Inflammatory macrophage (primary cell): ENCODE measurements at regions not wholly inside any gene's neighbourhood (a gene's known extent, or its start where the extent isn't known, plus 50 kb on each side); places are given as distances from the start of the nearest gene placed in this dataset.

ENCODE experiments used
- DNase-seq, 2 donors: peaks; one replicate each; pipeline ENCODE4 v3.0.0-alpha.2; 2020 to 2022

- DNase-seq: no peak
These were observed 115.8 kb upstream of the SIX3 start for GRCh38 chr2:44825702-44826101.

GRCh38 chr2:44826601-44827000 lies 114.9 kb upstream of the SIX3 start:
- no peak for DNase-seq

- DNase-seq: no peak
These were observed 111.7 kb upstream of the SIX3 start for GRCh38 chr2:44829771-44830170.

GRCh38 chr2:44833171-44834069 lies 108.1 kb upstream of the SIX3 start:
- no peak for DNase-seq

GRCh38 chr2:44834656-44835055 lies 106.8 kb upstream of the SIX3 start:
- DNase-seq: no peak

GRCh38 chr2:44836174-44836573 lies 105.3 kb upstream of the SIX3 start:
- no peak for DNase-seq

GRCh38 chr2:44836916-44837315 lies 104.6 kb upstream of the SIX3 start:
- DNase-seq: no peak

GRCh38 chr2:44838116-44838790 lies 103.2 kb upstream of the SIX3 start:
- no peak for DNase-seq

- DNase-seq: no peak
These were observed 102.1 kb upstream of the SIX3 start for GRCh38 chr2:44839370-44839769.

GRCh38 chr2:44839771-44840502 lies 101.6 kb upstream of the SIX3 start:
- DNase-seq: no peak

- DNase-seq: no peak
These were observed 101.0 kb upstream of the SIX3 start for GRCh38 chr2:44840503-44840850.

GRCh38 chr2:44843086-44843485 lies 98.4 kb upstream of the SIX3 start:
- no peak for DNase-seq

- DNase-seq: no peak
These were observed 97.7 kb upstream of the SIX3 start for GRCh38 chr2:44843641-44844310.

GRCh38 chr2:44844651-44845270 lies 96.7 kb upstream of the SIX3 start:
- no peak for DNase-seq

GRCh38 chr2:44848026-44848425 lies 93.5 kb upstream of the SIX3 start:
- no peak for DNase-seq

GRCh38 chr2:44850016-44850415 lies 91.5 kb upstream of the SIX3 start:
- DNase-seq: no peak

- DNase-seq: no peak
These were observed 90.0 kb upstream of the SIX3 start for GRCh38 chr2:44851518-44851917.

GRCh38 chr2:44852594-44852993 lies 88.9 kb upstream of the SIX3 start:
- DNase-seq: no peak

GRCh38 chr2:44859337-44859736 lies 82.2 kb upstream of the SIX3 start:
- no peak for DNase-seq

GRCh38 chr2:44866152-44866551 lies 75.3 kb upstream of the SIX3 start:
- no peak for DNase-seq

GRCh38 chr2:44869761-44870160 lies 71.7 kb upstream of the SIX3 start:
- no peak for DNase-seq

- no peak for DNase-seq
These were observed 64.1 kb upstream of the SIX3 start for GRCh38 chr2:44877417-44877816.
